Natural killer cell treated with Interleukin-12 subunit alpha and Interleukin-12 subunit beta and Interleukin-15 and Interleukin-18, amount 100 ng/mL, for 72 hours (primary cell): ENCODE measurements at regions not wholly inside any gene's neighbourhood (a gene's known extent, or its start where the extent isn't known, plus 50 kb on each side); places are given as distances from the start of the nearest gene placed in this dataset.
A peak's percentile ranks its signal among the peaks of the same experiment; 100 is the strongest.
"Not testable (repeated sequence)": the region's sequence is repeated elsewhere in the genome, so short reads cannot be mapped to it uniquely, and the experiment has no call there.

ENCODE experiments used
- ATAC-seq, 2 donors: fragments of 150-1000 bp; cut with Tn5 transposase in 1 of 2; sonication (Bioruptor Pico), chemical (Tn5 transposase) in 1 of 2; 2 replicates each; pipeline ENCODE4 v1.10.0; 2021
- DNase-seq: peaks from one replicate; pipeline ENCODE4 v3.0.0; 2022; ENCODE audit warnings: low spot score
- H3K27ac Mint-ChIP-seq, 2 donors: 1 replicate in 1 of 2; 2 replicates in 1 of 2; pipeline ENCODE4 v1.8.0; 2022; ENCODE audit warnings: mixed read lengths in 2 of 2, mild to moderate bottlenecking in 1 of 2, moderate library complexity in 1 of 2
- H3K27me3 Mint-ChIP-seq, 2 donors: 1 replicate in 1 of 2; 2 replicates in 1 of 2; pipeline ENCODE4 v1.8.0; 2022; ENCODE audit warnings: mixed read lengths in 2 of 2
- H3K36me3 Mint-ChIP-seq: one replicate; pipeline ENCODE4 v1.8.0; 2022; ENCODE audit warnings: mixed read lengths
- H3K4me1 Mint-ChIP-seq, 2 donors: 1 replicate in 1 of 2; 2 replicates in 1 of 2; pipeline ENCODE4 v1.8.0; 2022; ENCODE audit warnings: low read depth in 2 of 2, mixed read lengths in 2 of 2, mild to moderate bottlenecking in 1 of 2
- H3K4me3 Mint-ChIP-seq: one replicate; pipeline ENCODE4 v1.8.0; 2022; ENCODE audit warnings: mixed read lengths
- H3K9me3 Mint-ChIP-seq: 2 replicates; pipeline ENCODE4 v1.8.0; 2022; ENCODE audit warnings: mixed read lengths

GRCh38 chr6:151181706-151182363 is 57.9 kb upstream of the AKAP12 start:
- Mint-ChIP-seq H3K9me3 (no peaks in the 10 kb centered on the region), H3K27me3 (peaks cover 18 to 21% of the 10 kb centered on the region in 2 donors), H3K36me3 (no peaks in the 10 kb centered on the region), H3K4me1 (no peaks in the 10 kb centered on the region), H3K4me3 (no peak overlapping the region), H3K27ac (no peak overlapping the region)
- no peak for ATAC-seq
- no peak for DNase-seq

GRCh38 chr6:151182958-151183357 is 56.8 kb upstream of the AKAP12 start:
- not testable (repeated sequence) for H3K27ac Mint-ChIP-seq, DNase-seq, H3K36me3 Mint-ChIP-seq, H3K4me3 Mint-ChIP-seq, H3K9me3 Mint-ChIP-seq, ATAC-seq, H3K4me1 Mint-ChIP-seq
- peaks cover 13 to 18% of the 10 kb centered on the region in 2 donors for H3K27me3 Mint-ChIP-seq

- Mint-ChIP-seq H3K36me3 (no peaks in the 10 kb centered on the region), H3K27me3 (peaks cover 0 to 2% of the 10 kb centered on the region in 2 donors), H3K9me3 (no peaks in the 10 kb centered on the region), H3K4me3 (no peak overlapping the region), H3K4me1 (no peaks in the 10 kb centered on the region), H3K27ac (no peak overlapping the region)
- no peak for DNase-seq
- peak in 1 of 2 donors; percentile 57 for ATAC-seq
Measured at GRCh38 chr6:151185148-151185547, 54.6 kb upstream of the AKAP12 start.

- H3K27me3 Mint-ChIP-seq = peaks cover 0 to 5% of the 10 kb centered on the region in 2 donors
- no peak overlapping the region for H3K4me3 Mint-ChIP-seq
- DNase-seq (no peak), ATAC-seq (no peak)
- H3K27ac Mint-ChIP-seq = no peak overlapping the region
- H3K36me3 Mint-ChIP-seq = no peaks in the 10 kb centered on the region
- no peaks in the 10 kb centered on the region for H3K4me1 Mint-ChIP-seq
- H3K9me3 Mint-ChIP-seq = no peaks in the 10 kb centered on the region
Measured at GRCh38 chr6:151186306-151186705, 53.5 kb upstream of the AKAP12 start.

GRCh38 chr6:151186804-151187330 is 52.9 kb upstream of the AKAP12 start:
- H3K4me1 Mint-ChIP-seq = no peaks in the 10 kb centered on the region
- no peaks in the 10 kb centered on the region for H3K36me3 Mint-ChIP-seq
- DNase-seq (no peak), ATAC-seq (no peak)
- peaks cover 0 to 6% of the 10 kb centered on the region in 2 donors for H3K27me3 Mint-ChIP-seq
- H3K4me3 Mint-ChIP-seq = no peak overlapping the region
- H3K27ac Mint-ChIP-seq = no peak overlapping the region
- H3K9me3 Mint-ChIP-seq = no peaks in the 10 kb centered on the region
